HEK293 (cell line): ENCODE measurements at regions not wholly inside any gene's neighbourhood (a gene's known extent, or its start where the extent isn't known, plus 50 kb on each side); places are given as distances from the start of the nearest gene placed in this dataset.

ENCODE experiments used
- CTCF ChIA-PET: fragments of 350-600 bp; formaldehyde crosslinking; extraction: SDS; loops from one replicate; lab custom pipeline; 2021; ENCODE audit warnings: antibody characterized with exemption; lab: Yijun Ruan, JAX
- POLR2A ChIA-PET: fragments of 300-600 bp; formaldehyde crosslinking; extraction: SDS; loops from one replicate; lab custom pipeline; 2020; ENCODE audit warnings: antibody characterized with exemption, inconsistent platforms; lab: Yijun Ruan, JAX
- H3K27ac ChIP-seq: fragments of 200-500 bp; sonication (Bioruptor generic); 2 replicates; pipeline ENCODE4 v1.5.1; 2014; ENCODE audit warnings: low read depth, low read length, control low read depth, inconsistent platforms; ENCODE audit errors: extremely low read depth
- H3K36me3 ChIP-seq, 2 experiments: fragments of 200-500 bp in 1 of 2; sonication (Bioruptor generic) in 1 of 2; 1 replicate in 1 of 2; 2 replicates in 1 of 2; pipeline ENCODE4 v1.5.1; 2014 to 2017; ENCODE audit warnings: inconsistent platforms in 2 of 2, low read length in 2 of 2; ENCODE audit not compliant: control insufficient read depth in 2 of 2, insufficient read depth in 1 of 2
- H3K4me1 ChIP-seq: fragments of 200-500 bp; sonication (Bioruptor generic); 2 replicates; pipeline ENCODE4 v1.5.1; 2014; ENCODE audit warnings: mild to moderate bottlenecking, low read length, inconsistent platforms; ENCODE audit not compliant: control insufficient read depth, insufficient read depth
- H3K4me3 ChIP-seq: 2 replicates; pipeline ENCODE4 v1.5.1; 2011; ENCODE audit warnings: low read depth, mild to moderate bottlenecking, control low read depth, low read length, moderate library complexity
- H3K9me3 ChIP-seq: fragments of 200-500 bp; sonication (Bioruptor generic); 2 replicates; pipeline ENCODE4 v1.5.1; 2014; ENCODE audit warnings: low read depth, low read length, inconsistent platforms; ENCODE audit not compliant: control insufficient read depth, insufficient read depth
- GFI1B ChIP-seq: fragments of 450-650 bp; formaldehyde crosslinking; IDR thresholded peaks from 2 replicates; pipeline ENCODE4 v1.5.1; 2016; ENCODE audit warnings: missing biosample characterization, missing genetic modification characterization
- GLI2 ChIP-seq: fragments of 450-650 bp; formaldehyde crosslinking; IDR thresholded peaks from 2 replicates; pipeline ENCODE4; 2017; ENCODE audit warnings: missing biosample characterization, missing genetic modification characterization, low read depth, borderline replicate concordance
- KLF10 ChIP-seq: fragments of 450-650 bp; IDR thresholded peaks from 2 replicates; pipeline ENCODE4 v1.5.1; 2018; ENCODE audit warnings: missing biosample characterization, mild to moderate bottlenecking, missing genetic modification characterization
- KLF9 ChIP-seq: fragments of 450-650 bp; formaldehyde crosslinking; IDR thresholded peaks from 2 replicates; pipeline ENCODE4 v1.5.1; 2016; ENCODE audit warnings: missing biosample characterization, missing genetic modification characterization, low read depth
- REPIN1 ChIP-seq: fragments of 450-650 bp; formaldehyde crosslinking; IDR thresholded peaks from 2 replicates; pipeline ENCODE4 v1.5.1; 2017; ENCODE audit warnings: missing biosample characterization, missing genetic modification characterization, low read depth
- SETDB1 ChIP-seq: IDR thresholded peaks from one replicate; pipeline ENCODE4 v1.6.1; 2017; ENCODE audit warnings: mild to moderate bottlenecking, low read length, moderate library complexity, mixed read lengths; ENCODE audit not compliant: insufficient read length
- ZNF132 ChIP-seq: fragments of 450-650 bp; formaldehyde crosslinking; IDR thresholded peaks from 2 replicates; pipeline ENCODE4 v1.5.1; 2017; ENCODE audit warnings: missing biosample characterization, missing genetic modification characterization, borderline replicate concordance
- ZNF2 ChIP-seq: fragments of 450-650 bp; formaldehyde crosslinking; IDR thresholded peaks from 2 replicates; pipeline ENCODE4 v1.5.1; 2016; ENCODE audit warnings: missing biosample characterization, missing genetic modification characterization
- ZNF221 ChIP-seq: fragments of 450-650 bp; formaldehyde crosslinking; IDR thresholded peaks from 2 replicates; pipeline ENCODE4 v1.5.1; 2017; ENCODE audit warnings: missing biosample characterization, missing genetic modification characterization, borderline replicate concordance
- ZNF239 ChIP-seq: fragments of 450-650 bp; formaldehyde crosslinking; IDR thresholded peaks from 2 replicates; pipeline ENCODE4 v1.5.1; 2016; ENCODE audit warnings: missing biosample characterization, missing genetic modification characterization
- ZNF274 ChIP-seq, 2 experiments: fragments of 200-500 bp in 1 of 2; fragments of 450-650 bp in 1 of 2; sonication (Bioruptor generic) in 1 of 2; formaldehyde crosslinking in 1 of 2; IDR thresholded peaks; 2 replicates each; pipeline versions ENCODE4 v1.5.1 to v1.6.1; 2014 to 2016; ENCODE audit warnings: borderline replicate concordance in 1 of 2, inconsistent platforms in 1 of 2, low read length in 1 of 2, missing biosample characterization in 1 of 2, missing genetic modification characterization in 1 of 2
- ZNF292 ChIP-seq: fragments of 450-650 bp; formaldehyde crosslinking; IDR thresholded peaks from 2 replicates; pipeline ENCODE4 v1.5.1; 2016; ENCODE audit warnings: low read depth, missing biosample characterization, missing genetic modification characterization, borderline replicate concordance
- ZNF394 ChIP-seq: fragments of 450-650 bp; formaldehyde crosslinking; IDR thresholded peaks from 2 replicates; pipeline ENCODE4 v1.5.1; 2016; ENCODE audit warnings: missing biosample characterization, missing genetic modification characterization, mild to moderate bottlenecking, moderate library complexity, borderline replicate concordance
- ZNF501 ChIP-seq: fragments of 450-650 bp; formaldehyde crosslinking; IDR thresholded peaks from 2 replicates; pipeline ENCODE4 v1.5.1; 2016; ENCODE audit warnings: missing biosample characterization, missing genetic modification characterization
- ZNF521 ChIP-seq: fragments of 450-650 bp; formaldehyde crosslinking; IDR thresholded peaks from 2 replicates; pipeline ENCODE4 v1.5.1; 2017; ENCODE audit warnings: missing biosample characterization, mild to moderate bottlenecking, missing genetic modification characterization
- ZNF555 ChIP-seq: fragments of 450-650 bp; formaldehyde crosslinking; conservative IDR thresholded peaks from 2 replicates; pipeline ENCODE4 v1.5.1; 2017; ENCODE audit warnings: missing biosample characterization, mild to moderate bottlenecking, missing genetic modification characterization, inconsistent platforms
- ZNF561 ChIP-seq: fragments of 450-650 bp; IDR thresholded peaks from 2 replicates; pipeline ENCODE4 v1.5.1; 2018; ENCODE audit warnings: missing biosample characterization, missing genetic modification characterization, borderline replicate concordance
- ZNF596 ChIP-seq: fragments of 450-650 bp; IDR thresholded peaks from 2 replicates; pipeline ENCODE4 v1.5.0; 2018; ENCODE audit warnings: missing biosample characterization, mild to moderate bottlenecking, missing genetic modification characterization, moderate library complexity
- ZNF626 ChIP-seq: fragments of 450-650 bp; sonication (Bioruptor Pico); formaldehyde crosslinking; IDR thresholded peaks from 2 replicates; pipeline ENCODE4 v1.5.1; 2018; ENCODE audit warnings: missing biosample characterization, missing genetic modification characterization, inconsistent platforms
- ZNF768 ChIP-seq: fragments of 450-650 bp; formaldehyde crosslinking; IDR thresholded peaks from 2 replicates; pipeline ENCODE4 v1.5.1; 2018; ENCODE audit warnings: missing biosample characterization, mild to moderate bottlenecking, missing genetic modification characterization
- TF ChIP-seq, protein P1 (sequence below): fragments of 450-650 bp; formaldehyde crosslinking; IDR thresholded peaks from 2 replicates; pipeline ENCODE4 v1.5.1; 2016; ENCODE audit warnings: missing biosample characterization, missing genetic modification characterization
- TF ChIP-seq, protein P2 (sequence below): sonication (generic); formaldehyde crosslinking; IDR thresholded peaks from 2 replicates; pipeline ENCODE4 v1.8.1; 2022; ENCODE audit warnings: mild to moderate bottlenecking, moderate library complexity, missing genetic modification reagents
- TF ChIP-seq, protein P3 (sequence below): fragments of 450-650 bp; IDR thresholded peaks from 2 replicates; pipeline ENCODE4 v1.5.1; 2018; ENCODE audit warnings: missing biosample characterization, missing genetic modification characterization

DNA sequence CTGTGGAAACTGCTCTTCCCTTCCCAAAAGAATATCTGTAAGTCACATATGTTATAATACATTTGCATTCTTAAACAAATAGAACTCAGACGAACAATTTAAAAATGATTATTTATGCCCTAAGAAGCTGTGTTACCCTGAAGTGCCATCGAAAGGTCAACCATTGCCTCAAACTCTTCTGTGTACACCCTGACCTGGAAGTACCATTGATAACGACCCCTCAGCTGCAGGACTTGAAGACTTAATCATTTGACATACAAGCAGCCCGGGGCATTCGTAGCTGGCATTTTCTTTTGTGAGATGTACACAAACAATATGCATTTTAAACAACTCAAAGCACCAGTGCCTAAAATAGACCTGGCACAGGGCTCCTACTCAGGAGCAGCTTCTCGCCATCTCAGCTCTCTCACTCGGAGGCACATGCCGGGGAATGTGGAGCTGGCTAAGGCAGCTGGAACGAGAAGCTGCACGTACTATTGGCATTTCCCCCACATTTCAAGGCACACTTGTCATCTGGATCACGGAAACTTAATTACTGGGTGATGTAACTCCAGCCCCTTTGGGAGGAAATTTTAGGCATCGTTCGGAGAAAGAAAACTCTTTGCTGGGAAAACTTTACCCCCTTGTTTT is 170.0 kb upstream of the GALNT5 start:
- POLR2A ChIA-PET, result no interaction called here
- Histone ChIP-seq H3K4me1 (no peaks in the 10 kb centered on the region), H3K4me3 (no peak overlapping the region), H3K9me3 (no peaks in the 10 kb centered on the region), H3K27ac (no peak overlapping the region), H3K36me3 (no peaks in the 10 kb centered on the region)
- TF ChIP-seq ZNF768 (no peak), ZNF2 (tag by site-specific recombination) (no peak), ZNF501 (tag by site-specific recombination) (no peak), ZNF132 (tag by site-specific recombination) (no peak), ZNF561 (no peak)
- CTCF ChIA-PET, result interaction anchor here (0.6 kb wide), 1 partner anchor 1548 kb away, joined by 3 read pairs; no protein-coding TSS in a partner anchor

DNA sequence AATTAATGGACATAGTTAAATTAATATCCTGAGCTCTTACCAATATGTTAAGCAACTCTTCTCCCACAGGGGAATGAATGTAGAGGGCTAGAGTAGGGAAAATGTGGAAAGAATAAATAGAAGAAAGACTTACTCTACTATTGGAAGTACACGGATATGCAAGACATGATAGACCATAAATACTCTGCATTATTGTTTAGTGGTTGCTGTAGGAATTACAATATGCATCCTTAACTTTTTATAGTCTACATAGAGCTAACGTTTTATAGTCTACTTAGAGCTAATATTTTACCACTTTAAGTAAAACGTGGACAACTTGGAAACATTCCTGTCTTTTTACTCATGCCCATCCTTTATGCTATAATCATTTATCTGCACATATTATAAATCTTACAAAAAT is 163.8 kb upstream of the GALNT5 start:
- ChIA-PET POLR2A (no interaction called here), CTCF (no interaction called here)
- Histone ChIP-seq H3K4me1 (no peaks in the 10 kb centered on the region), H3K9me3 (no peaks in the 10 kb centered on the region), H3K36me3 (no peaks in the 10 kb centered on the region), H3K27ac (no peak overlapping the region), H3K4me3 (no peak overlapping the region)
- TF ChIP-seq ZNF274 (IDR thresholded peaks at IDR 0.05; ENCODE audit: low read length) (no peak), ZNF274 (tag by site-specific recombination; IDR thresholded peaks at IDR 0.05; ENCODE audit: borderline replicate concordance) (no peak), ZNF521 (tag by site-specific recombination) (no peak), ZNF394 (no peak), ZNF768 (no peak), ZNF596 (tag by site-specific recombination) (no peak), ZNF221 (tag by site-specific recombination) (no peak), KLF10 (tag by site-specific recombination) (no peak), ZNF292 (tag by site-specific recombination) (no peak), GFI1B (tag by site-specific recombination) (no peak), REPIN1 (tag by site-specific recombination) (no peak), KLF9 (tag by site-specific recombination) (no peak), ZNF555 (tag by site-specific recombination) (no peak), GLI2 (tag by site-specific recombination) (no peak), SETDB1 (no peak), ZNF626 (tag by site-specific recombination) (no peak), ZNF239 (tag by site-specific recombination) (no peak), ZNF132 (tag by site-specific recombination) (no peak)
- TF ChIP-seq, protein P1, sequence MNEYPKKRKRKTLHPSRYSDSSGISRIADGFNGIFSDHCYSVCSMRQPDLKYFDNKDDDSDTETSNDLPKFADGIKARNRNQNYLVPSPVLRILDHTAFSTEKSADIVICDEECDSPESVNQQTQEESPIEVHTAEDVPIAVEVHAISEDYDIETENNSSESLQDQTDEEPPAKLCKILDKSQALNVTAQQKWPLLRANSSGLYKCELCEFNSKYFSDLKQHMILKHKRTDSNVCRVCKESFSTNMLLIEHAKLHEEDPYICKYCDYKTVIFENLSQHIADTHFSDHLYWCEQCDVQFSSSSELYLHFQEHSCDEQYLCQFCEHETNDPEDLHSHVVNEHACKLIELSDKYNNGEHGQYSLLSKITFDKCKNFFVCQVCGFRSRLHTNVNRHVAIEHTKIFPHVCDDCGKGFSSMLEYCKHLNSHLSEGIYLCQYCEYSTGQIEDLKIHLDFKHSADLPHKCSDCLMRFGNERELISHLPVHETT, result no peak
- TF ChIP-seq, protein P2, sequence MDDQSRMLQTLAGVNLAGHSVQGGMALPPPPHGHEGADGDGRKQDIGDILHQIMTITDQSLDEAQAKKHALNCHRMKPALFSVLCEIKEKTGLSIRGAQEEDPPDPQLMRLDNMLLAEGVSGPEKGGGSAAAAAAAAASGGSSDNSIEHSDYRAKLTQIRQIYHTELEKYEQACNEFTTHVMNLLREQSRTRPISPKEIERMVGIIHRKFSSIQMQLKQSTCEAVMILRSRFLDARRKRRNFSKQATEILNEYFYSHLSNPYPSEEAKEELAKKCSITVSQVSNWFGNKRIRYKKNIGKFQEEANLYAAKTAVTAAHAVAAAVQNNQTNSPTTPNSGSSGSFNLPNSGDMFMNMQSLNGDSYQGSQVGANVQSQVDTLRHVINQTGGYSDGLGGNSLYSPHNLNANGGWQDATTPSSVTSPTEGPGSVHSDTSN (CRISPR knock-in tag), result no peak
- TF ChIP-seq, protein P3, sequence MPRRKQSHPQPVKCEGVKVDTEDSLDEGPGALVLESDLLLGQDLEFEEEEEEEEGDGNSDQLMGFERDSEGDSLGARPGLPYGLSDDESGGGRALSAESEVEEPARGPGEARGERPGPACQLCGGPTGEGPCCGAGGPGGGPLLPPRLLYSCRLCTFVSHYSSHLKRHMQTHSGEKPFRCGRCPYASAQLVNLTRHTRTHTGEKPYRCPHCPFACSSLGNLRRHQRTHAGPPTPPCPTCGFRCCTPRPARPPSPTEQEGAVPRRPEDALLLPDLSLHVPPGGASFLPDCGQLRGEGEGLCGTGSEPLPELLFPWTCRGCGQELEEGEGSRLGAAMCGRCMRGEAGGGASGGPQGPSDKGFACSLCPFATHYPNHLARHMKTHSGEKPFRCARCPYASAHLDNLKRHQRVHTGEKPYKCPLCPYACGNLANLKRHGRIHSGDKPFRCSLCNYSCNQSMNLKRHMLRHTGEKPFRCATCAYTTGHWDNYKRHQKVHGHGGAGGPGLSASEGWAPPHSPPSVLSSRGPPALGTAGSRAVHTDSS (tag by site-specific recombination), result no peak
